ENCODE measurements at regions not wholly inside any gene's neighbourhood (a gene's known extent, or its start where the extent isn't known, plus 50 kb on each side); places are given as distances from the start of the nearest gene placed in this dataset.

- TF ChIP-seq CTCF (conservative IDR thresholded peaks at IDR 0.05; ENCODE audit: low read depth in 2 of 2), result no peak
- no peak for TF ChIP-seq EZH2 (IDR thresholded peaks at IDR 0.05; ENCODE audit: low read depth, unreplicated experiment)
- no peak for TF ChIP-seq POLR2AphosphoS5 (IDR thresholded peaks at IDR 0.05; ENCODE audit: low read depth)
- no peak for TF ChIP-seq CREB1 (CRISPR knock-in tag; IDR thresholded peaks at IDR 0.05; ENCODE audit: low read depth)
- no peak for TF ChIP-seq ZNF114 (CRISPR knock-in tag; IDR thresholded peaks at IDR 0.05)
- no peak for TF ChIP-seq EZH2phosphoT487 (IDR thresholded peaks at IDR 0.05; ENCODE audit: unreplicated experiment)
- no peak for TF ChIP-seq JUNB (IDR thresholded peaks at IDR 0.05; ENCODE audit: unreplicated experiment)
- TF ChIP-seq REST (IDR thresholded peaks at IDR 0.05; ENCODE audit: unreplicated experiment), result no peak
- no peak for TF ChIP-seq NANOG (IDR thresholded peaks at IDR 0.05; ENCODE audit: borderline replicate concordance)
Measured at GRCh38 chr6:145141572-145141971, 593.7 kb downstream of the EPM2A start.

Measured in GM23338 (cell line).